HepG2 (cell line): ENCODE measurements at regions not wholly inside any gene's neighbourhood (a gene's known extent, or its start where the extent isn't known, plus 50 kb on each side); places are given as distances from the start of the nearest gene placed in this dataset.
A peak's percentile ranks its signal among the peaks of the same experiment; 100 is the strongest.

Experiments used
- ATAC-seq: fragments of 200-7000 bp; cut with Tn5 transposase; 3 replicates; pipeline ENCODE4 v1.9.1; 2020; ENCODE audit warnings: mild to moderate bottlenecking, moderate library complexity
- BruUV-seq: library from RNA; stranded (reverse); fragments of 400-500 nt; replicated peaks from 2 replicates; lab custom pipeline; 2021; lab: Mats Ljungman, UMichigan
- CTCF ChIA-PET: fragments of 300-600 bp; formaldehyde crosslinking; extraction: SDS; loops from one replicate; lab custom pipeline; 2021; ENCODE audit warnings: low total read pairs, inconsistent platforms, low intra/inter-chr PET ratio; lab: Yijun Ruan, JAX
- POLR2A ChIA-PET: fragments of 350-600 bp; sonication (Branson Sonifier 250); formaldehyde crosslinking; loops from one replicate; lab custom pipeline; 2020; ENCODE audit warnings: antibody characterized with exemption, inconsistent platforms; lab: Yijun Ruan, JAX
- DNase-seq: peaks from one replicate; pipeline ENCODE4 v3.0.0-alpha.2; 2015; ENCODE audit warnings: low spot score
- FAIRE-seq: peaks from 3 replicates; lab custom pipeline; 2011; peaks lifted over from hg19 to GRCh38; lab: Jason Lieb, UNC
- H2AFZ ChIP-seq: one replicate; pipeline ENCODE4 v1.6.1; 2011; ENCODE audit warnings: low read length, inconsistent platforms
- H3K27ac ChIP-seq: fragments of 300-600 bp; 3 replicates; pipeline ENCODE4 v1.8.0; 2011; ENCODE audit warnings: mixed run types, mild to moderate bottlenecking, mixed read lengths, low read length, inconsistent platforms; ENCODE audit not compliant: insufficient read depth; ENCODE audit errors: extremely low read length
- H3K27me3 ChIP-seq, 2 experiments: fragments of 200-600 bp in 1 of 2; 2 replicates in 1 of 2; 3 replicates in 1 of 2; pipeline versions ENCODE4 v1.6.0 to v1.8.0; 2011; ENCODE audit warnings: low read length in 2 of 2, mild to moderate bottlenecking in 2 of 2, moderate library complexity in 2 of 2, inconsistent platforms in 1 of 2; ENCODE audit not compliant: insufficient read depth in 2 of 2, control insufficient read depth in 1 of 2
- H3K36me3 ChIP-seq, 2 experiments: fragments of 200-600 bp in 1 of 2; replicated peaks in 1 of 2; 2 replicates in 1 of 2; 3 replicates in 1 of 2; pipeline versions ENCODE4 v1.5.1 to v1.8.0; 2011; ENCODE audit warnings: low read length in 2 of 2, inconsistent platforms in 1 of 2; ENCODE audit not compliant: insufficient read depth in 2 of 2, control insufficient read depth in 1 of 2
- H3K4me1 ChIP-seq: 2 replicates; pipeline ENCODE4 v1.5.1; 2012; ENCODE audit warnings: low read length, inconsistent platforms; ENCODE audit not compliant: insufficient read depth
- H3K4me2 ChIP-seq: 2 replicates; pipeline ENCODE4 v1.6.0; 2011; ENCODE audit warnings: low read depth, low read length, inconsistent platforms
- H3K4me3 ChIP-seq, 3 experiments: fragments of 200-600 bp in 1 of 3; sonication (generic), shearing (Covaris generic) in 1 of 3; replicated peaks in 1 of 3; 2 replicates each; pipeline ENCODE4 v1.5.1; 2011 to 2016; ENCODE audit warnings: low read length in 3 of 3, inconsistent platforms in 2 of 3, low read depth in 2 of 3, mild to moderate bottlenecking in 2 of 3, control low read depth in 1 of 3, mixed read lengths in 1 of 3; ENCODE audit not compliant: insufficient read depth in 1 of 3
- H3K79me2 ChIP-seq: one replicate; pipeline ENCODE4 v1.6.1; 2011; ENCODE audit warnings: low read length, inconsistent platforms; ENCODE audit not compliant: insufficient read depth
- H3K9ac ChIP-seq: 2 replicates; pipeline ENCODE4 v1.6.0; 2011; ENCODE audit warnings: mild to moderate bottlenecking, low read depth, low read length, inconsistent platforms; ENCODE audit not compliant: insufficient read depth
- H3K9me3 ChIP-seq: 2 replicates; pipeline ENCODE4 v1.5.1; 2012; ENCODE audit warnings: mild to moderate bottlenecking, low read length
- H4K20me1 ChIP-seq: 2 replicates; pipeline ENCODE4 v1.6.0; 2011; ENCODE audit warnings: inconsistent platforms, mild to moderate bottlenecking, low read length, moderate library complexity; ENCODE audit not compliant: insufficient read depth
- ATAD3A ChIP-seq: sonication (generic); formaldehyde crosslinking; IDR thresholded peaks from 2 replicates; pipeline ENCODE4 v1.4.0; 2020; ENCODE audit warnings: missing genetic modification reagents
- CSRNP2 ChIP-seq: sonication (generic); formaldehyde crosslinking; conservative IDR thresholded peaks from 2 replicates; pipeline ENCODE4 v1.8.0; 2022; ENCODE audit warnings: low read depth, missing genetic modification reagents
- GATAD2A ChIP-seq: IDR thresholded peaks from 2 replicates; pipeline ENCODE4 v1.6.1; 2016
- HDAC2 ChIP-seq: sonication (generic); formaldehyde crosslinking; IDR thresholded peaks from 2 replicates; pipeline ENCODE4 v1.4.0; 2020; ENCODE audit warnings: missing genetic modification reagents
- HOXD1 ChIP-seq: sonication (generic); formaldehyde crosslinking; IDR thresholded peaks from 2 replicates; pipeline ENCODE4 v1.5.0; 2020; ENCODE audit warnings: missing genetic modification reagents
- IRF2 ChIP-seq: IDR thresholded peaks from 2 replicates; pipeline ENCODE4 v1.6.1; 2018; ENCODE audit warnings: missing genetic modification reagents, missing compliant biosample characterization
- NR2F1 ChIP-seq, 2 experiments: fragments of 450-650 bp in 1 of 2; formaldehyde crosslinking in 1 of 2; IDR thresholded peaks; 2 replicates each; pipeline versions ENCODE4 v1.5.0 to v1.6.1; 2016 to 2020; ENCODE audit warnings: mild to moderate bottlenecking in 1 of 2, missing compliant biosample characterization in 1 of 2, missing genetic modification reagents in 1 of 2, moderate library complexity in 1 of 2
- PBX2 ChIP-seq: IDR thresholded peaks from 2 replicates; pipeline ENCODE4 v1.6.1; 2016; ENCODE audit warnings: control low read depth
- RFX1 ChIP-seq: fragments of 450-650 bp; IDR thresholded peaks from 2 replicates; pipeline ENCODE4 v1.6.1; 2017
- SMAD9 ChIP-seq: sonication (generic); formaldehyde crosslinking; IDR thresholded peaks from 2 replicates; pipeline ENCODE4 v1.5.1; 2020; ENCODE audit warnings: mild to moderate bottlenecking, missing genetic modification reagents
- TBX3 ChIP-seq: fragments of 450-650 bp; IDR thresholded peaks from 2 replicates; pipeline ENCODE4 v1.6.1; 2017; ENCODE audit warnings: antibody characterized with exemption, mild to moderate bottlenecking, inconsistent platforms, borderline replicate concordance
- ZBTB10 ChIP-seq: sonication (generic); formaldehyde crosslinking; IDR thresholded peaks from 2 replicates; pipeline ENCODE4 v1.4.0; 2020; ENCODE audit warnings: missing genetic modification reagents, borderline replicate concordance
- ZBTB42 ChIP-seq: sonication (generic); formaldehyde crosslinking; IDR thresholded peaks from 2 replicates; pipeline ENCODE4 v1.5.0; 2020; ENCODE audit warnings: mild to moderate bottlenecking, missing genetic modification reagents
- ZMYM2 ChIP-seq: sonication (generic); formaldehyde crosslinking; IDR thresholded peaks from 2 replicates; pipeline ENCODE4 v1.8.0; 2022; ENCODE audit warnings: mild to moderate bottlenecking, missing genetic modification reagents
- ZNF431 ChIP-seq: sonication (generic); formaldehyde crosslinking; IDR thresholded peaks from 2 replicates; pipeline ENCODE4 v1.9.0; 2022; ENCODE audit warnings: missing genetic modification reagents, low read depth, mild to moderate bottlenecking, borderline replicate concordance
- ZNF562 ChIP-seq: sonication (generic); formaldehyde crosslinking; IDR thresholded peaks from 2 replicates; pipeline ENCODE4 v1.8.0; 2022; ENCODE audit warnings: missing genetic modification reagents, borderline replicate concordance
- ZNF841 ChIP-seq: sonication (generic); formaldehyde crosslinking; IDR thresholded peaks from 2 replicates; pipeline ENCODE4 v1.8.1; 2023; ENCODE audit warnings: missing genetic modification reagents, borderline replicate concordance
- WGBS: methylation state at CpG from one replicate; pipeline ENCODE4 v1.1.6; 2017; ENCODE audit warnings: low lambda C conversion rate; 5-methylcytosine and 5-hydroxymethylcytosine counted together
- in situ Hi-C: cut with HindIII; loops from 2 replicates; pipeline ENCODE4 v1.10.0; 2017; ENCODE audit warnings: low pct_unique_long_range_greater_than_20kb; ENCODE audit not compliant: extremely low pct_ligation_motif_present
- intact Hi-C: fragments of 100-400 bp; cut with micrococcal nuclease; formaldehyde crosslinking; loops from one replicate; pipeline ENCODE4 v1.10.0; 2022; ENCODE audit not compliant: unreplicated experiment
- TF ChIP-seq, protein P1 (sequence below): sonication (generic); formaldehyde crosslinking; IDR thresholded peaks from 2 replicates; pipeline ENCODE4 v1.4.0; 2020; ENCODE audit warnings: missing genetic modification reagents, borderline replicate concordance
- TF ChIP-seq, protein P2 (sequence below): sonication (generic); formaldehyde crosslinking; IDR thresholded peaks from 2 replicates; pipeline ENCODE4 v1.4.0; 2020; ENCODE audit warnings: mild to moderate bottlenecking, missing genetic modification reagents

DNA sequence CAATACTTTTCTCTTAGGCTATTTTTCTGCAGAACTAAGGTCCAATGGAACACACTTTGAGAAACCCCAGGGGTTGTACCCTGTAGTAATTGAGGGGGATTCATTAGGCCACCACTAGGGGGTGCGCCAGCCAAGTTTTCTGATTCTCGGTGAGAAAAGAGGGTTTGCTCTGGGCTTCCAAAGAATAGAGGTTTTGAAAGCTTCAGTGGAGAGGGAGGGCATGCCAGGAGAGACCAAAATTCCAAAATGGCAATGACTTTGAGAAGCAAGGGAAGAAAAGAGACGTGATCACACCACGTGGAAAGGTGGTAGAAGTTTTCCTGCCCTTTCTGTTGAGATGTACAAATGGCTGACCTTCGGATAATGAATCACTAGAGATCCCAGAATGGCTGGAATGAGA lies 323.3 kb downstream of the RPS6KC1 start:
- FAIRE-seq = peak; percentile 56
- Histone ChIP-seq H3K4me2 (no peak overlapping the region), H3K9ac (no peak overlapping the region), H3K27ac (peak overlapping the region; percentile 50), H3K4me1 (peaks cover 98% of the 10 kb centered on the region), H3K36me3 (no peaks in the 10 kb centered on the region), H3K9me3 (no peaks in the 10 kb centered on the region), H3K27me3 (no peaks in the 10 kb centered on the region), H3K4me3 (no peak overlapping the region), H3K79me2 (no peaks in the 10 kb centered on the region), H2AFZ (no peak overlapping the region), H4K20me1 (no peaks in the 10 kb centered on the region)
- peak; percentile 11; the same call in 1 of the 3 replicates for ATAC-seq
- in situ Hi-C loops = loop anchor here (5.0 to 10.0 kb wide), 3 partner anchors 193 to 750 kb away; partner anchors contain the start of gene PROX1
- peak; percentile 73 for DNase-seq
- POLR2A ChIA-PET = interaction anchor here (0.9 to 1.4 kb wide), 3 partner anchors 100 to 676 kb away, joined by 3 to 6 read pairs (median 3); partner anchors contain the start of gene PROX1
- WGBS = 39% methylated on average over 5 of the region's 5 CpGs
- CTCF ChIA-PET = no interaction called here
- BruUV-seq = no TSS peak
- intact Hi-C loops = loop anchor here (1.0 to 10.0 kb wide), 8 partner anchors 44 to 749 kb away; no protein-coding TSS in a partner anchor
- TF ChIP-seq HOXD1 (CRISPR knock-in tag) (no peak), SMAD9 (CRISPR knock-in tag) (no peak), PBX2 (no peak), NR2F1 (CRISPR knock-in tag; IDR thresholded peaks at IDR 0.05) (0 out of 4 replicates have a peak, but pooled peaks of 1 of the 2 experiments have one; percentile 19), ZMYM2 (no peak), ZBTB42 (no peak), CSRNP2 (CRISPR knock-in tag) (no peak), HDAC2 (no peak), TBX3 (no peak), ZNF431 (CRISPR knock-in tag) (no peak), ZBTB10 (no peak), ZNF562 (CRISPR knock-in tag) (no peak), GATAD2A (peak; percentile 51; the same call in 1 of the 2 replicates), ZNF841 (CRISPR knock-in tag) (no peak), IRF2 (CRISPR knock-in tag) (peak; percentile 22; the same call in 1 of the 2 replicates), ATAD3A (CRISPR knock-in tag) (no peak), RFX1 (no peak)
- TF ChIP-seq, protein P1, sequence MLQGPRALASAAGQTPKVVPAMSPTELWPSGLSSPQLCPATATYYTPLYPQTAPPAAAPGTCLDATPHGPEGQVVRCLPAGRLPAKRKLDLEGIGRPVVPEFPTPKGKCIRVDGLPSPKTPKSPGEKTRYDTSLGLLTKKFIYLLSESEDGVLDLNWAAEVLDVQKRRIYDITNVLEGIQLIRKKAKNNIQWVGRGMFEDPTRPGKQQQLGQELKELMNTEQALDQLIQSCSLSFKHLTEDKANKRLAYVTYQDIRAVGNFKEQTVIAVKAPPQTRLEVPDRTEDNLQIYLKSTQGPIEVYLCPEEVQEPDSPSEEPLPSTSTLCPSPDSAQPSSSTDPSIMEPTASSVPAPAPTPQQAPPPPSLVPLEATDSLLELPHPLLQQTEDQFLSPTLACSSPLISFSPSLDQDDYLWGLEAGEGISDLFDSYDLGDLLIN (CRISPR knock-in tag) = no peak
- TF ChIP-seq, protein P2, sequence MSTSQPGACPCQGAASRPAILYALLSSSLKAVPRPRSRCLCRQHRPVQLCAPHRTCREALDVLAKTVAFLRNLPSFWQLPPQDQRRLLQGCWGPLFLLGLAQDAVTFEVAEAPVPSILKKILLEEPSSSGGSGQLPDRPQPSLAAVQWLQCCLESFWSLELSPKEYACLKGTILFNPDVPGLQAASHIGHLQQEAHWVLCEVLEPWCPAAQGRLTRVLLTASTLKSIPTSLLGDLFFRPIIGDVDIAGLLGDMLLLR = no peak
